Ureter (tissue), 1 donor: ENCODE measurements at regions not wholly inside any gene's neighbourhood (a gene's known extent, or its start where the extent isn't known, plus 50 kb on each side); places are given as distances from the start of the nearest gene placed in this dataset.

ENCODE experiments used
- DNase-seq: peaks from one replicate; pipeline ENCODE4 v3.0.0-alpha.2; 2020; ENCODE audit warnings: low spot score
- donor health status: DM: yes; HTN: yes; CAD: no.

DNA sequence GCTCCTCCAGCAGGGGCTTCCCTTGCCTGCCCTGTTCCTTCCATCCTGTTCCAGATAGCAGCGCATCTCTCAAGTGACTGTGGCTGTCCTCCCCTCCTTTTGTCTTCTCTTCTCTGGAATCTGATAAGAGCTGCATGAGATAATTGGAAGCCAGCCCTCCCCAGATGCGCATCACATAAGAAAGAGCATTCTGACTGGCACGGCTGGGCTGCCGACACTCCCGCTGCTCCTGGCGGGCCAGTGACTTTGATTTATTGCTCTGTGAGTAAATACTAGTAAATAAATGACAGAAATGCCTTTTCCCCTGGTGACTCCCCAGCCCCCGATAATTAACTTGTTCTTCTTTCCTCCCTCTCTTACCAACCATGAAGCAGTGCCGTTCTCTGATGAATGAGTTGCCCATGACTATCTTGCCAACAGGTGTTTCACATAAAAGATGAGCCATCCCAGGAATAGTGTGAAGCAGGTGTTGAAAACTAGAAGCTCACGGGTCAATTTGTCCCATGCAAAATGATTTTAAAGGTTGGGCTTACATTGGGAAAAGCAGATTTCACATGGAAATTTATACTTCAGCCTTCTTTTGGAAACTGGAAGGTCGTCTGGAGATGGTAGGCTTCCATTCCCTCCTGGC is 212.3 kb downstream of the ERCC6L2 start:
- DNase-seq, result no peak

DNA sequence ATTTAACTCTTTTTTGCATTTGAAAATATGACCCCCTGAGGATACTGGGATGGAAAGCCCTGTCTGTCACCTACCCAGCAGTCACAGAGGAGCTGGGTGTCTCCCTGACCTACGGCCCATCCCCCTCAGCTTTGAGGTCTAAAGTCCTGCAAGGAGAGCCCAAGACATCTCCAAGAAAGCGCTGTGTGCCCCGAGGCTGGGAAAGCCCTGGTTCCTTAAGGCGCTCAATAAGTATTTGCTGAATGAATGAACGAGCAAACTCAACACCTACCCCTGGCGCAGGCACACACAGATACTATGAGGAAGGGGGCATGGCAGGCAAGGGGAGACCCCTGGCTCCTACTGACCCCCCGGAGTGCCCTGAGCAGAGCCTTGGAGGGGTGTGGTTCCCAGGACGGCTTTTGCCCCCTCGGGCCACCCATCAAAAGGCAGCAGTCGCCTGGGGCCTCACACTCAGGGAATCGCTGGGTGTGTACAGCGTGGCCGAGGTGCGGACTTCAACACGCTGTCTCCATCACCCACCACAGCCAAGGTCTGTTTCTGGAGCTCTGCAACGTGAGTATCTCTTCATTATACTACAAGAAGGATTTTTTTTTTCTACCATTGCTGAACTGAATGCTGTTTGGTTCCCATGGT is 211.6 kb downstream of the ERCC6L2 start:
- DNase-seq, result no peak

DNA sequence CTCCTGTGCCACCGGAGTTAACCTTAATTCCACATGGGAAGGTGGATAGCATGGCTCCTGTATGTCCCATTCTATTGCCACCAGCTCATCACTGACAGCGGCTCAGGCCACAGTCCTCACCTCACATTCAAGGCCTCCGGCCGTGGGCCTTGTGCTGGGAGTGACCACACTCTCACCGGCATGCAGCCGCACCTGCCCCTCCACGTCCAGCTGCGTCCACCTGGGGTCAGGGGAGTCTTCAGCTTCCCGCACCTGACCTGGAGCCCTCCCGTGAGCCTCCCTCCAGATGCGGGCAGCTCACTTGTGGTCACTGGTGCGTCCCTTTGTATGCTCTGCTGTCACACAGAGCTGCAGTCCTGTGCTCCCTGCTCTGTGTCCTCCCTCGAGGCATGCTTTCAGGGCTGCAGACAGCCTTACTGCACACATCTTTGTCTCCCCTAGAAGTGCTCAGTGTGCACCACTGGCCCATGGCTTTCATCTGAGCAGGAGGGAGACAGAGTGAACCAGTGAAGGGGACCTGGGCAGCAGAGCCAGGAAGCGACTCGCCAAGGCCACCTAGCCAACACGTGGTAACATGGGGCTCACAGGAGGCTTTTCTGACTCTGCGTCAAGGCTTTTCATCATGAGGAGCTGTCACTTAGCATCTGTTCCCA is 210.1 kb downstream of the ERCC6L2 start:
- DNase-seq, result no peak

DNA sequence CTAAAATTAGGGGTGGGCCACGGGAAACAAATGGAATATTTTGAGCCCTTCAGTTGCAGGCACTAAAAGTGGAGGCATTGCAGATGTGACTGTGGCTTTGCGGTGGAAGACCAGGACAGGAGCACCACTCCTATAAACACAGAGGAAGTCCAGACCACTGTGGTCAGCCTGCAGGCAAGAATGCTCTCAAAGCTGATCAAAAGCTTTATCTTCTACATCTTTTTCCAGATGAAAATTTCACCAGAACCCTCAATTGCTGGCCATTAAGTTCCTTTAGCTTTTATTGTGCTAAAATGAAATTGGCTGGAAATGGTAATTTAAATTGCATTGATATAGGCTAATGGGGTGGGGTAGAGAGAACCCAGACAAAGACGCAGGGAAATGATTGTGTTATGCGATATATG is 208.8 kb downstream of the ERCC6L2 start:
- no peak for DNase-seq

DNA sequence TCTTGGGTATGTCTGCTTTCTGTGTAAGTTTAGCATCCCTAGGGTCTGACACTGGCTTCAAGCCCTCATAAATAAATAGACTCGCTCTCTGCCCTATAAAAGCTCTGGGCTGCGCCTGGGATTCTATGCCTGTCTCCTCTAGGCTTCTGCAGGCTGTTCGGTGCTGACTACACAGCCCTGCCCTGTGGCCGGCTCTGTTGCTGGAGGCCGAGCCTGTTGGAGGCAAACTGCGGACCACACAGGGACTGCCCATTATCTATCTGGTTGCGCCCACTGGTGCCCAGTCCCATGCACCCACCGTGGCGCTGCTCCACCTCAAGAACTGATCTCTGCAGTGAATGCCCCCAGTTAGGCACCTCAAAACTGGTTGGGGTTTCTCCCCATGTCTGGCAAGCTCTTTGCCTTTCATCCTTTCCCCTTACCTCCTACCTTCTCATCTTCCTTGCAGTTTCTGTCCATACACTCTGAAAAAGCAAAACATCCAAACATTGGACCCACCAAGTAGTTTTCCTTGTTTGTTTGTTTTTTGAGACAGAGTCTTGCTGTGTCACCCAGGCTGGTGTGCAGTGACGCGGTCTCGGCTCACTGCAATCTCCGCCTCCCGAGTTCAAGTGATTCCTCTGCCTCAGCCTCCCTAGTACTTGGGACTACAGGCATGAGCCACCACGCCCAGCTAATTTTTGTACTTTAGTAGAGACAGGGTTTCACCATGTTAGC is 207.2 kb downstream of the ERCC6L2 start:
- DNase-seq, result no peak

DNA sequence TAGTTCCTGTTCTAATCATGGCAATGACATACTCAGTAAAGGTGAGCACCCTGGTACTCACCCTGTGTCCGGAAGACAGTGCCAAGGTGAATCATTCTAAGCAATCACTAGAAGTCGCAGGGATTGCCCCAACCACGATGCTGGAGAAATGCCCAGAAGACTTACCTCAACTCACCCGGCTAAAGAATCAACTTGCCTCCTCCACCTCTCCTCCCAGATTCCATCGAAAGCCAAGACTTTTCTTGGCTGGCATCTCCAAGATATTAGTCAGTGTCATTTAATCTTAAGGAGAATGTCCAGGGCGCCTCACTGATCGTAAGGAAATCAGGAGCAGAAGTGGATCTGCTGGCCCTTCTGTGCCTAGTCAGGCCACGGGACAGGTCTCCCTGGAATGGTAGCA is 204.9 kb downstream of the ERCC6L2 start:
- DNase-seq, result no peak

DNA sequence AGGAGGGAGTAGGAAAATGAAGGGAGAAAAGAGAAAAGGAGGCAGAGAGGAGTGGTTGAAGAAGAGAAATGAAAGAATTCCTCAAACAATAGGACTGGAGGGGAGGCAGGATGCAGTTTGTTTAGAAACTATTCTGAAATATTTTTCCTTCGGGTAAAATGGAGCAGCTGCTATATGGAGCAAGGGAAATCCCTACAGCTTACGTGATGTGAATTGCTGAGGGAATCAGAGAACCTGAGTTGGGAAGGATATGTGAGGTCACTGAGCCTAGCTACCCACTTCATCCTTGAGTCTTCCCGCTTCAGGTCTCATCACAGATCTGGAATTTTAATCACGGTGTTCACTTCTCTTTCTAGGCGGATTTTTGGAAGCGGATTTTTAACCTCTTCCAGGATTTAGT is 204.3 kb downstream of the ERCC6L2 start:
- no peak for DNase-seq

DNA sequence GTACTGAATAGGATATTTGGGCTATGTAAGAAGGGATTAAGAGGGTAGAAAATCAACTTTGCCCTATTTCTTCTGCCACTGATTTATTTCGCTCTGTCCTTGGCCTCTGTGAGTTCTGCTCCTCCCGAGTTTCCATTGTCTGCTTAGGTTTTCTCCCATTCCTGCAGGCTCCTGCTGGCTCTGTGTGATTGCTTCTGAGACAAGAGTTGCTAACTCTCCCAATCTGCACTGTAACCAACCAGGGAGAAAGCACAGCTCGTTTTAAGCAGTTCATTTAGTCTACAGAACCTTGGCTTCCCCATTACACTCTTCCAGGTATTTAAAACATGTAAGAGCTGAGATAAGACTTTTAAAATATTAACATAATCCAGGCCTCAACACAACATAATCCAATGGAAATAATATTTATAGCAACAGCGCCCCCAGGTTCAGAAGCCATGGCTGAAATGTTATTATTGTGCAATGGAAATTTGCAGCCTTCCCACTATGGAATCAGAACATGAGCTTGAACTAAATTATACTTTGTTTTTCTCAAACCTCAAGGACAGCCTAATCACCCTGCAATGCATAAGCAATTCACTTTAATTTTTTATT is 203.5 kb downstream of the ERCC6L2 start:
- no peak for DNase-seq

DNA sequence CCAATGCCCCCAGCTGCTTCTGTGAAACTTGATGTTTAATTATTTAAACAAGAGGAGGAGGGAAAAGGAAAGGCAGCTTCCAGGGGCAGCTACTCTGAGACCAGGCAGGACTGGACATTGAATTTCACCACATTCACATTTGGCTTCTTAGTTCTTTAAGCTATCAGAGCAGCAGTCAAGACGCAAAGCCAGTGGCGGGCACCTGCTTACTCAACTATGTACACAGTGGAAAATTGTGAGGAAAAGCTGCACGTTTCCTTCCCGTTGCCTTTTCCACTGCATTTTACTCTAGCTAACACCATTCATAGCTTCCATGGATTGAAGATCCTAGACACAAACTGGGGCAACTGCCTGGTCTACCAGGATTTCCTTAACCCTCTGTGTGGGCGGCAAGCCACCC is 200.3 kb downstream of the ERCC6L2 start:
- no peak for DNase-seq

DNA sequence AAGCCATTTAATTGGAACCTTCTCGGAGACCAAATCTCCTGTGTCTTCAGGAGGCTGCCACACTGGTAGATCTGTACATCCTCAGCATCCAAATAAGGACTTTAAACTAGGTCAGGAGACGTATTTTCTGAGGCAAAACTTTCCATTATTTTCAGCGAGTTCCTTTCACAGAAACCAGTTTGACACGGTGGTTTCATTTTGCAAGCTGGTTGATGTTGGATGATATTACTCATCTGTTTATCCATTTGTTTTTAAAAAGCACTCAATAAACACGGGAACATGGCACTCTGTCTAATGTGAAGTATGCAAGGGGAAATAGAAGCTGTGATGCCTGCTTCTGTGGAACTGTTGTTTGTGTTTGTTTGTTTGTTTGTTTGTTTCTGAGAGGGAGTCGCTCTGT is 199.6 kb downstream of the ERCC6L2 start:
- no peak for DNase-seq

DNA sequence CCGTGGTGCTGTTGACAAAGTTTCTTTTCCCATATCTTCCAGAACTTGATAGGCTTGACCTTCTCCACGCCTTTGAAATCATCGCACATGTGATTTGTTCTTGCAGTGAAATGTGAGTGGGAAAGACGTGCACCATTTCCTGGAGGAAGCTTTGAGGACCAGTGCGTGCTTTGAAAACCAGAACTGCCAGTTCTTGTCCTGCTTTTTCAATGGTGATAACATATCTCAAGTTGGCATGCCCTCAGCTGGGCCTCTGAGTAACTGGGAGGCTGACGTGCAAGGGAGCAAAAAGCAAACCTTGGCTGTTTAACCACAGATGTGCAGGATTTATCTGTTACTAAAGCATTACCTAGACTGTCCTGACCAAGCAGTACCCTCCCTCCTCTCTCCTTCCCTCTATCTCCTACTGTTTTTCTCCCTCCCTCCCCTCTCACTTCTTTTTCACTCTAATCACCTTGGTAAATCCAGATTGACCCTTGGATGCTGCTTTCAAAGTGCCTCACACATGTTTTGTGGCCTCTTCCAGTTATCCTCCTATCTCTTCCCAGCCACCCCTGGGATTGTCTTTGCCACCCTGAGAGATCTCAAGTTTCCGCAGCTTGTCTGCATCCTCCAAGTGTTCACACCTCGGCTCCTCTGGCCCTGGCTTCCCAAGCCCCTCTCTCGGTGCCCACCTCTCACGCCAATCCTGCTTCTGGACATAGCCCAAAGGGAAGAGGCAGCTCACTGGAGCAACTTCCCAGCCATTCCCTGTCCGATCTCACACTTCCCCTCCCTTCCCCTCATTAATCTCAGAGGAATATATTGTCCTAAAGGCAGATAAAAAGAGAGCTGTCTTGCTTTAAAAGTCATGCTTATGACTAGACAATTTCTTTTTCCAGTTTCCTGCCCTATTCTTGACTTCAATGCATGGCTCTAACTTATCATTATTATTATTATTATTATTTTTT is 198.3 kb downstream of the ERCC6L2 start:
- DNase-seq, result peak; percentile 74

DNA sequence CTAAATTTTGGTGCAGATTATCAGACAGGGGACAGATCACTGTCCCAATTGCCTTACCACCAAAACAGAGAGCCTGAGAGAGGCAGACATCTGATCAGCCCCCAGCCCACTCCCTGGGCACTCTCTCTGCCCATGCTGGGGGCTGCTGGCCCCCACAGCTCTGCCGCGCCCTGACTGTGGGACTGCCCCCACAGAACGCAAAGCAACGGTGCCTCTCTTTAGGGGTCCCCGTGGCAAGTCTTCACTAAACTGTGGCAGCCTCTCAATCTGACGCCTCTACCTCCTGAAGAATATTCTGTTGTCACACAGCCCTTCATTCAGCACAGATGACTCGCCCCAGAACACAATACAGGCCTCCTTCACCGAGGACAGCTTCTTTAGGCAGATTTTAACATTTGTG is 197.4 kb downstream of the ERCC6L2 start:
- no peak for DNase-seq

DNA sequence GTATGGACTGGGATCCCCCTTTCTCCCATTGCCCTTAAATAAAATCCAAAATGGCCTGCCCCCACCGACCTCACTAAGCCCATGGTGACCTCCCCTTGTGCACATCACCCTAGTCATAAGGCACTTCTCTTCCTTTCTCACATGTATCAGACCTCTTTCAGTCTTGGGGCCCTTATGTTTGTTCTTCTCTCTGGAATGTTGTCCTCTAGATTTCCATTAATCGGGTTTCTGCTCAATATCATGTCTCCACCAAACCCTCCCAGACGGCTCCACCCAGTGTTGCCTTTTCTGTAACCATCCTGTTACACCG is 196.3 kb downstream of the ERCC6L2 start:
- no peak for DNase-seq

DNA sequence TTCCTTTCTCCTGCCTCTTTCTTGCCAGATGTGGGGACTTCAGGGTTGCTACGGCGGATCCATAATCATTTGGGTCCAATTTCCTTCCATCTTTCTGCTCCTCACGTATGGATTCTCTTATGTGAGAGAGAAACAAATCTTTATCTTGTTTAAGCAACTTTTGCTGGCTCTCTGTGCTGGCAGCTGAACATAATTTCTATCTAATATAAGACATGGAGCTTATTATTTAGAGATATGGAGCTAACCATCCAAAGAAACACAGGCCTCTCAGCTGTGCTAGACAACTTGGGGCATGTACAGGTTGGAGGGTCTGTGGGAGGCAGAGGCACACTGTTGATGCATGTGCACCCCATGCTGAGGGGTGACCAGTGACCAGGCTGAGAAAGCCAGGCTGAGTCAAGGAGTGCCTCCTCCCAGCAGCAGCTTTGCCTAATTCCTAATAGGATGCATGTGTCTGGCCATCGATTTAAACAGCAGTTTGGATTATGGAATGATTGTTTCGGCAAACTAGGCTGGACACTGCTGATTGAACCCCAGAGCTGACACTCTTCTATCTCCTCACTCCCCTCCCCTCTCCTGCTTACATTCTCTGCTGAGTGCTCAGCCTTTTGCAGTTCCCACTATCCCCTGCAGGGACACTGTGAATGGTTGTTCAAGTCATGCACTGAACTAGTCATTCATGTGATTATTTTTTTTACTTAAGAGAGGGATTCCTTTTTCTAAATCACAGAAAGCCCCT is 195.8 kb downstream of the ERCC6L2 start:
- DNase-seq, result no peak

DNA sequence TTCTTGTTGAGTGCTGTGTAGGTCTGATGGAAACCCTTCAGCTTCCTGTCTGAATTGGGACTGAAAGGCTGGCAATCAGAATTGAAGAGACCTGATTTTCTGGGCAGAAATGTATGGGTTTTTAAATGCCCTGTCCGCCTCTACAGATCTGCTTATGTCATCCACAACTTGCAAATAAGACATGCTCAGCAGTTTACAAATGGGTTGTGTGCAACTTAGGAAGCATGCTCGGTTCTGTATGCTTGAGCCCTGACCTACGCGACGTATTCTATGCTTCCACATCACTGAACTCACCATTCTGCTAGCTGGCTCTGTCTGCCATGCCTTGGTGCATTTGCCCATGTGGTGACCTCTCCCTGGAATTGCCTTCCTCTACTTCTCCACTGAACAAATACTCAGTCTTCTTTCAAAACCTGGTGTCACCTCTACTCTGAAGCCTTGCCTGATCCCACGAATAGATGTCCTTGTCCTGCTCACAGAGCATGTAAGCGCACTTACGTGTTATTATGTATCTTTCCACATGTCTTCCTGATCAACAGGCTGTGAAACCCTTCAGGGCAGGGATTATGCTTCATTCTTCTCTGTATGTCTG is 194.2 kb downstream of the ERCC6L2 start:
- DNase-seq, result no peak

DNA sequence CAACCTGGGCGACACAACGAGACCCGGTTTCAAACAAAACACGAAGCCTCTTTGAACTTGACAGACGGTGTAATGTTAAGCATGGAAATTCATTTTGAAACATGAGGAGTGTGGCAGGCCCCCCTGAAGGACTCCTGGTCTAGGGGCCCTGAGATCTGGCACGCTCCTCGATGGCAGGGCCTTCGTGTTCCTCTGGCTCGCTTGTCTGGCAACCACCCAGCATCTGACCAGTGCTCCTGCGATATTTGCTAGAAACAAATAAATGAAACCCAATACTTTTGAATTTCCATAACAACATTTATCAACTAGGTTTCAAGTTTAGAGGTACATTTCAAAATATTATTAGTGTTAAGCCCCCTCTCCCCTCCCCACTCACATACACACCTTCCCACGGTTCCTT is 193.0 kb downstream of the ERCC6L2 start:
- no peak for DNase-seq

DNA sequence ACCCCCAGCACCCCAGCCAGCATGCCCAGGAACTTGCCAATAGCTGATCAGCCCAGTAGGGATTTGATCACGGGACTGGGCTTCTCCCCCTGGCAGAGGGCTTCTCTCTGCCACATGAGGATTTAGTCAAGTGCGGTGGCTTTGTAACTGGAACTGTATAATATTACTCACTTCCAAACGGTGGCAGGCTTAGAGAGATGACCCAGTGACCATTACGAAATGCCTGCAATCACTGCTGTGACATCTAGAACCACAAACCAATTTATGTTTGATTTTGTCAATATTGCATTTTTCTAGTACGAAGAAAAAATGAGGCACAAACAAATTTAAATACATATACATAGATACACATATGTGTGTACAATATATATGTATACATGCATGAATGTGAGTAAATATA is 192.1 kb downstream of the ERCC6L2 start:
- DNase-seq, result no peak

DNA sequence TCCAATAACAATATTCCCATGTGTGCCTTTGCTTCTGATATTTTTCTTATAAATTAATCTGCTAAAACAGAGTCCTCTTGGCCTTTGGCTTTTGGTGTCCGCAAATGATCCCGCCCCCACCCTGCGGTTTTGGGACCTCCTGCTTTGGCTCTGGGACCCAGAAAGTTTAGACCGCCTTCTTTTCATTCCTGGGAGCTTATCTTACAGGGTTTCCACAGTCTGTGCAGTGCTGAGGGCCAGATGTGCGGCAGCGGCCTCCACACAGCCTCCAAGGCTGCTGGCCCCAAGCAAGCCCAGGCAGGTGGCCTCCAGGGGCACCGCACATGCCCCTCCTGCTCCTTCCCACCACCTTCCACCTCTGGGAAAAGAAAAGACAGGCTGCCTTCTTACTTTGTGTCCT is 191.5 kb downstream of the ERCC6L2 start:
- DNase-seq, result no peak

DNA sequence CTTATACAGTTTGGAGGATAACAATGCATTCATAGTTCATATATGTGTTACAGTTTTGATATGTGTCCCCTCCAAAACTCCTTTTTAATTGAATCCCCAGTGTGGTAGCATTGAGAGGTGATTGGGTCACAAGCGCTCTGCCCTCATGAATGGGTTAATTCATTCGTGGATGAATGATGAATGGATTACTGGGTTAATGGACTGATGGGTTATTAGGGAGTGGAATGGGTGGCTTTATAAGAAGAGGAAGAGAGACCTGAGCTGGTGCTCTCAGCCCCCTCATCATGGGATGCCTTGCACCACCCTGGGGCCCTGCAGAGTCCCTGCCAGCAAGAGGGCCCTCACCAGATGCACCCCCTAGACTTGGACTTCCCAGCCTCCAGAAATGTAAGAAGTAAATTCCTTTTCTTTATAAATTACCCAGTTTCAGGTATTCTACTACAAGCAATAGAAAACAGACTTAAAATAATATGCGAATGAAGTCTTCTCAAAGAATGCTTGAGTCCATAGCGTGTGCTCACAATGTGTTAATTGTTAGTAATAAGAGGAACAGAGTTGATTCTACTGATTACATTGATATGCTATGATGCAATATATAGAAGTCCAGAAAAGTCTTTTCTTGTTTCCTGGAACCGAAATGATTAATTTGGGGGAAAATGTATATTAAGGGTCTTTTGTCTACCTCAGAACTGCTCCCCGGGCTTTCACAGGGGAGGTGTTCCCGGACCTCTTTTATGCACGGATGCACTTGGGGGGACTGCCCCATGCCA is 190.2 kb downstream of the ERCC6L2 start:
- DNase-seq, result no peak
